Osteocyte (in vitro differentiated cells): ENCODE measurements at regions not wholly inside any gene's neighbourhood (a gene's known extent, or its start where the extent isn't known, plus 50 kb on each side); places are given as distances from the start of the nearest gene placed in this dataset.
"Not testable (repeated sequence)": the region's sequence is repeated elsewhere in the genome, so short reads cannot be mapped to it uniquely, and the experiment has no call there.

Experiments
- DNase-seq: peaks from one replicate; pipeline ENCODE4 v3.0.0; 2021; ENCODE audit warnings: mixed read lengths; ENCODE audit not compliant: unreplicated experiment; ENCODE audit errors: extremely low spot score
- H3K27ac Mint-ChIP-seq: one replicate; pipeline ENCODE4 v1.8.0; 2021; ENCODE audit warnings: mild to moderate bottlenecking, mixed read lengths; ENCODE audit not compliant: unreplicated experiment
- H3K27me3 Mint-ChIP-seq: one replicate; pipeline ENCODE4 v1.8.0; 2021; ENCODE audit warnings: mixed read lengths; ENCODE audit not compliant: unreplicated experiment
- H3K36me3 Mint-ChIP-seq: one replicate; pipeline ENCODE4 v1.8.0; 2021; ENCODE audit warnings: mixed read lengths; ENCODE audit not compliant: unreplicated experiment
- H3K4me1 Mint-ChIP-seq: one replicate; pipeline ENCODE4 v1.8.0; 2021; ENCODE audit warnings: mixed read lengths; ENCODE audit not compliant: unreplicated experiment
- H3K4me3 Mint-ChIP-seq: one replicate; pipeline ENCODE4 v1.8.0; 2021; ENCODE audit warnings: mild to moderate bottlenecking, moderate library complexity, mixed read lengths; ENCODE audit not compliant: unreplicated experiment
- H3K9me3 Mint-ChIP-seq: one replicate; pipeline ENCODE4 v1.8.0; 2021; ENCODE audit warnings: mixed read lengths; ENCODE audit not compliant: unreplicated experiment
- TF ChIP-seq, protein P1 (sequence below): fragments of 200-600 bp; sonication (generic); IDR thresholded peaks from 2 replicates; pipeline ENCODE4 v1.5.0; 2021; ENCODE audit warnings: antibody characterized with exemption, mild to moderate bottlenecking, moderate library complexity

DNA sequence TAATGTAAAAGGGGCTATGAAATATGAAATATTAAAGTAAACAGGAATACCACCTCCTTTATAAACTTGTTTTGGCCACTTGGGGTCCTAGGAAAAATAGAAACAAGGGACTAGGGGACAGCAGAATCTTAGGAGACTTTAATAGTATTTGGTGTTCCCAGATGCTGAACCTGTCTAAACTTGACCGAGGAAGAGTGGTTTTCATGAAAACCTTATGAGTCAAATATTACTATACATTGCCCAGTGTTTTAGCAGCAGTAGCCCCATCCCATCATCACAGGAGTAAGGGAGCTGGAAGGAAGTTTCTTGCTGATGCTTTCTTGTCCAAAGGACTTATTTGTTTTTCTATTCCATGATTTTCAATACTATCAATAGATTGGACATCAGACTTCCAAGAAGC, 177.5 kb upstream of the CAND1 start:
- Mint-ChIP-seq H3K27me3 (peaks cover 9% of the 10 kb centered on the region), H3K4me3 (no peak overlapping the region), H3K27ac (no peak overlapping the region), H3K36me3 (no peaks in the 10 kb centered on the region), H3K4me1 (peaks cover 6% of the 10 kb centered on the region), H3K9me3 (no peaks in the 10 kb centered on the region)
- TF ChIP-seq, protein P1, sequence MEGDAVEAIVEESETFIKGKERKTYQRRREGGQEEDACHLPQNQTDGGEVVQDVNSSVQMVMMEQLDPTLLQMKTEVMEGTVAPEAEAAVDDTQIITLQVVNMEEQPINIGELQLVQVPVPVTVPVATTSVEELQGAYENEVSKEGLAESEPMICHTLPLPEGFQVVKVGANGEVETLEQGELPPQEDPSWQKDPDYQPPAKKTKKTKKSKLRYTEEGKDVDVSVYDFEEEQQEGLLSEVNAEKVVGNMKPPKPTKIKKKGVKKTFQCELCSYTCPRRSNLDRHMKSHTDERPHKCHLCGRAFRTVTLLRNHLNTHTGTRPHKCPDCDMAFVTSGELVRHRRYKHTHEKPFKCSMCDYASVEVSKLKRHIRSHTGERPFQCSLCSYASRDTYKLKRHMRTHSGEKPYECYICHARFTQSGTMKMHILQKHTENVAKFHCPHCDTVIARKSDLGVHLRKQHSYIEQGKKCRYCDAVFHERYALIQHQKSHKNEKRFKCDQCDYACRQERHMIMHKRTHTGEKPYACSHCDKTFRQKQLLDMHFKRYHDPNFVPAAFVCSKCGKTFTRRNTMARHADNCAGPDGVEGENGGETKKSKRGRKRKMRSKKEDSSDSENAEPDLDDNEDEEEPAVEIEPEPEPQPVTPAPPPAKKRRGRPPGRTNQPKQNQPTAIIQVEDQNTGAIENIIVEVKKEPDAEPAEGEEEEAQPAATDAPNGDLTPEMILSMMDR, result no peak
- DNase-seq, result no peak

DNA sequence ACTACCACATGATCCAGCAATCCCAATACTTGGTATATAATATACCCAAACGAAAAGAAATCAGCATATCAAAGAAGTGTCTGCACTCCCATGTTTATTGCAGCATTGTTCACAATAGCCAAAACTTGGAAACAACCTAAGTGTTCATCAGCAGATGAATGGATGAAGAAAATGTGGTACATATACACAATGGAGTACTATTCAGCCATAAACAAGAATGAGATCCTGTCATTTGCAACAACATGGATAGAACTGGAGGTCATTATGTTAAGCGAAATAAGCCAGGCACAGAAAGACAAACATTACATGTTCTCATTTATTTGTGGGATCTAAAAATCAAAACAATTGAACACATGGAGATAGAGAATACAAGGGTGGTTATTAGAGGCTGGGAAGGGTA, 176.2 kb upstream of the CAND1 start:
- H3K4me3 Mint-ChIP-seq, H3K36me3 Mint-ChIP-seq, DNase-seq, H3K9me3 Mint-ChIP-seq, H3K27ac Mint-ChIP-seq, H3K4me1 Mint-ChIP-seq, H3K27me3 Mint-ChIP-seq: not testable (repeated sequence)

DNA sequence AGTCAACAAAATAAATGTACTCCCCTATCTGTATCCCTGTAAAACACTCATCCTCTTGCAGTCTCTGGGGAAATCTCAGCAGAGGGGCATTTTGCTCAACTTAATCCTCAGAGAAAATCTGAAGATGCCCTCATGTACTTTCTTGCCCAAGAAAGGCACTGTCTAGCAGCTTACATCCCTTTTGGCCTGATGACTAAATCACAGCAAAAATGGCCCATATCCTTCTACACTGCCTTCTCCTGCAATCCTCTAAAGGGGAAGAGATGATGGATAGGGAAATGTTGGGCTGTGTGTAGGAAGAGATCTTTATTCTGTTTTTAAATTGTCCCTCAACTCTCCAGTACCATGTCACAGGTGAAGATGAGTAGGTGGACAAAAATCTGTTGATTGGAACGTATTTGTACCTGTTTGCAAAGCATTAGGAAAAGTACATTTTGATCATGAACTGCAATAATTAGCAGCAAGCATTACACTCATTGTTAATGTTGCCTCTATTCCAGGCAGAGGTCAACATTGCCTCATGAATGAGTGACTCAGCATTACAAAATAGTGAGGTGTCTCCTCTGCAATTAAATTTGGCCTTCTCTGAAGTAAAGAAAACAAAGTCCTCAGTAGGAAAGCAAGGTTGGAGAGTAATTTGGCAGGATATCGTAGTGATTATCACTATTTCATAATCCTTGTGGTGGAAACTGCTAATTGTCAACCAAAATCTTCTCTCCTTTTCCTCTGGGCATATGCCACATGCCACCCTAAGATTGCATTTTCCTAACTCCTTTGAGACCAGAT, 172.4 kb upstream of the CAND1 start:
- no peak for DNase-seq
- peaks cover 8% of the 10 kb centered on the region for H3K4me1 Mint-ChIP-seq
- TF ChIP-seq, protein P1, result no peak
- no peaks in the 10 kb centered on the region for H3K36me3 Mint-ChIP-seq
- no peaks in the 10 kb centered on the region for H3K9me3 Mint-ChIP-seq
- H3K4me3 Mint-ChIP-seq, result no peak overlapping the region
- H3K27me3 Mint-ChIP-seq, result peaks cover 6% of the 10 kb centered on the region
- peak overlapping the region; percentile 33 for H3K27ac Mint-ChIP-seq

DNA sequence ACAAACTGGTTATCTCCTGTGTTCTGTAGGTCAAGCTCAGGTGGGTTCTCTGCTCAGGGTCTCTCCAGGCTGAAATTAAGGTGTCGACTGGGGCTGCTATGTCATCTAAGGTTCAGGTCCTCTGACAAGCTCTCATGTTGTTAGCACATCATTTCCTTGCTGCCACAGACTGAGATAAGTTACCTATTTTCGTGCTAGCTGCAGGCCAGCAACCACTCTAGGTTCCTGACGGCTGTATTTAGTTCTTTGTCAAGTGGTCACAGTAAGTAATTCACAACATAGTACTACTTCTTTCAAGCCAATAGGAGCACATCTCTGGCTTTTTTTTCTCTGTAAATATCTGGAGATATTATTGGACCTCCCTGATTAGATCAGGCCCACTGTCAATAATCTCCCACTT, 169.3 kb upstream of the CAND1 start:
- Mint-ChIP-seq H3K9me3 (no peaks in the 10 kb centered on the region), H3K4me1 (peaks cover 8% of the 10 kb centered on the region), H3K36me3 (no peaks in the 10 kb centered on the region), H3K27me3 (peaks cover 9% of the 10 kb centered on the region), H3K4me3 (no peak overlapping the region), H3K27ac (no peak overlapping the region)
- no peak for DNase-seq
- TF ChIP-seq, protein P1, result no peak

DNA sequence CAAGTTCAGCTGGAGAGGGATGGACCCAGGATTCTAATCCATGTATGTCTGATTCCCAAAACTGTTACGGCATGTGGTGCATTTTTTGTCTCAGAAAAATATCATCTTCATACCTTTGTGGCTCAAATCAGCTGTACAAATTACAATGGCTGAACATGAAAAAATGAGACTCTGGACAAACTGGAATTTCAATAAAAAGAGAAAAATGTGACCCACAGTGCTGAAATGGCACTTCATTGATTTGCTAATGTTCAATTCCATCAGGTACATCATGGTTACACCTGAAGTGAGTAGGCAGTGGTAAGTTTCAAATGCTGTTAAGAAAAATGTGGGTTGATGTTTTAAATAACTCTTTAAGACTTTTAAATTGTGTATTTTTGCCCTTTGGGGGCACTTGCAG, 165.6 kb upstream of the CAND1 start:
- Mint-ChIP-seq H3K27ac (no peak overlapping the region), H3K9me3 (peaks cover 23% of the 10 kb centered on the region), H3K36me3 (no peaks in the 10 kb centered on the region), H3K4me1 (no peaks in the 10 kb centered on the region), H3K4me3 (no peak overlapping the region), H3K27me3 (peaks cover 12% of the 10 kb centered on the region)
- DNase-seq, result no peak
- TF ChIP-seq, protein P1, result no peak
